Body of pancreas (tissue), 4 donors: ENCODE measurements at regions not wholly inside any gene's neighbourhood (a gene's known extent, or its start where the extent isn't known, plus 50 kb on each side); places are given as distances from the start of the nearest gene placed in this dataset.
"Not testable (repeated sequence)": the region's sequence is repeated elsewhere in the genome, so short reads cannot be mapped to it uniquely, and the experiment has no call there.

ENCODE experiments used
- POLR2A ChIP-seq, 3 donors: fragments of 450-650 bp; IDR thresholded peaks; one replicate each; pipeline ENCODE4 v1.6.1; 2016; ENCODE audit warnings: antibody characterized with exemption in 3 of 3, mild to moderate bottlenecking in 2 of 3
- TF ChIP-seq, protein P1 (sequence below), 7 experiments: fragments of 450-650 bp in 4 of 7; fragments of 200-600 bp in 3 of 7; sonication (generic) in 3 of 7; IDR thresholded peaks; one replicate each; pipeline ENCODE4 v1.5.1; 2016 to 2019; ENCODE audit warnings: antibody characterized with exemption in 7 of 7

DNA sequence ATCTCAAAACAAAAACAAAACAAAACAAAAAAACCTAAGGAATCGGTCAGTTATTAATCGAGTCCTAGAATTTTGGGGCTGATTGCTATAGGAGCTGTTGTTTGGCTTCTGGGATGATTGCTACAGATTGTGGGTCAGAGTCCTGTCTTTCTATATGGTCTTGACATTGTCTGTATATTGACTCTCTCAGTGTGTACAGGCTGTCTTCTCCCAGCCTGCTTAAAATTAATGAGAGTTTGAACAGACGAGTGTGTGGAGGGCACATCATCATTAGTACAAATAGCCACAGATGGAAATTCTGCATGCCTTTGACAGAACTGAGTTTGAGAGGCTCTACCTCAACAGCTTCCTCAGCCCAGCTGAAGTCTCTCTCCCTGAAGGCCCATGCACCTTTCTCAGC, 98.0 kb upstream of the PLGLB2 start:
- not testable (repeated sequence) for TF ChIP-seq POLR2A (IDR thresholded peaks at IDR 0.05)
- TF ChIP-seq, protein P1, sequence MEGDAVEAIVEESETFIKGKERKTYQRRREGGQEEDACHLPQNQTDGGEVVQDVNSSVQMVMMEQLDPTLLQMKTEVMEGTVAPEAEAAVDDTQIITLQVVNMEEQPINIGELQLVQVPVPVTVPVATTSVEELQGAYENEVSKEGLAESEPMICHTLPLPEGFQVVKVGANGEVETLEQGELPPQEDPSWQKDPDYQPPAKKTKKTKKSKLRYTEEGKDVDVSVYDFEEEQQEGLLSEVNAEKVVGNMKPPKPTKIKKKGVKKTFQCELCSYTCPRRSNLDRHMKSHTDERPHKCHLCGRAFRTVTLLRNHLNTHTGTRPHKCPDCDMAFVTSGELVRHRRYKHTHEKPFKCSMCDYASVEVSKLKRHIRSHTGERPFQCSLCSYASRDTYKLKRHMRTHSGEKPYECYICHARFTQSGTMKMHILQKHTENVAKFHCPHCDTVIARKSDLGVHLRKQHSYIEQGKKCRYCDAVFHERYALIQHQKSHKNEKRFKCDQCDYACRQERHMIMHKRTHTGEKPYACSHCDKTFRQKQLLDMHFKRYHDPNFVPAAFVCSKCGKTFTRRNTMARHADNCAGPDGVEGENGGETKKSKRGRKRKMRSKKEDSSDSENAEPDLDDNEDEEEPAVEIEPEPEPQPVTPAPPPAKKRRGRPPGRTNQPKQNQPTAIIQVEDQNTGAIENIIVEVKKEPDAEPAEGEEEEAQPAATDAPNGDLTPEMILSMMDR (IDR thresholded peaks at IDR 0.05), result not testable (repeated sequence)
